Stimulated activated effector memory CD8-positive, alpha-beta T cell treated with anti-CD3 and anti-CD28 coated beads, Interleukin-12 subunit alpha, Interleukin-12 subunit beta, amount 100 ng/mL, for 72 hours (primary cell): ENCODE measurements at regions not wholly inside any gene's neighbourhood (a gene's known extent, or its start where the extent isn't known, plus 50 kb on each side); places are given as distances from the start of the nearest gene placed in this dataset.

Experiments
- ATAC-seq: fragments of 150-1000 bp; cut with Tn5 transposase; 2 replicates; pipeline ENCODE4 v1.10.0; 2021
- DNase-seq, 2 donors: peaks; one replicate each; pipeline ENCODE4 v3.0.0; 2021 to 2022; ENCODE audit warnings: low spot score in 2 of 2
- H3K27ac Mint-ChIP-seq: one replicate; pipeline ENCODE4 v1.8.0; 2022; ENCODE audit warnings: mild to moderate bottlenecking, mixed read lengths
- H3K36me3 Mint-ChIP-seq: one replicate; pipeline ENCODE4 v1.8.0; 2022; ENCODE audit warnings: mild to moderate bottlenecking, mixed read lengths
- H3K4me1 Mint-ChIP-seq: one replicate; pipeline ENCODE4 v1.8.0; 2022; ENCODE audit warnings: mixed read lengths
- H3K4me3 Mint-ChIP-seq: one replicate; pipeline ENCODE4 v1.8.0; 2022; ENCODE audit warnings: mild to moderate bottlenecking, mixed read lengths
- H3K9me3 Mint-ChIP-seq: one replicate; pipeline ENCODE4 v1.8.0; 2022; ENCODE audit warnings: mixed read lengths

GRCh38 chr16:35639233-35640205, 2180.1 kb downstream of the TP53TG3F start:
- DNase-seq, result no peak
- H3K27ac Mint-ChIP-seq, result no peak overlapping the region
- no peak overlapping the region for H3K4me3 Mint-ChIP-seq
- peaks cover 17% of the 10 kb centered on the region for H3K9me3 Mint-ChIP-seq
- no peak for ATAC-seq
- no peaks in the 10 kb centered on the region for H3K36me3 Mint-ChIP-seq
- H3K4me1 Mint-ChIP-seq, result no peaks in the 10 kb centered on the region

GRCh38 chr16:35642322-35642835, 2183.0 kb downstream of the TP53TG3F start:
- no peak for ATAC-seq
- no peak for DNase-seq
- Mint-ChIP-seq H3K4me1 (no peaks in the 10 kb centered on the region), H3K4me3 (no peak overlapping the region), H3K9me3 (peaks cover 12% of the 10 kb centered on the region), H3K36me3 (no peaks in the 10 kb centered on the region), H3K27ac (no peak overlapping the region)

- H3K36me3 Mint-ChIP-seq, result no peaks in the 10 kb centered on the region
- H3K27ac Mint-ChIP-seq, result no peak overlapping the region
- no peaks in the 10 kb centered on the region for H3K4me1 Mint-ChIP-seq
- peaks cover 3% of the 10 kb centered on the region for H3K9me3 Mint-ChIP-seq
- H3K4me3 Mint-ChIP-seq, result no peak overlapping the region
- DNase-seq (no peak), ATAC-seq (no peak)
Observed at GRCh38 chr16:35651841-35652240, 2192.4 kb downstream of the TP53TG3F start.

- H3K4me3 Mint-ChIP-seq, result no peak overlapping the region
- no peak overlapping the region for H3K27ac Mint-ChIP-seq
- no peak for DNase-seq
- no peaks in the 10 kb centered on the region for H3K4me1 Mint-ChIP-seq
- H3K9me3 Mint-ChIP-seq, result peaks cover 23% of the 10 kb centered on the region
- ATAC-seq, result no peak
- no peaks in the 10 kb centered on the region for H3K36me3 Mint-ChIP-seq
Observed at GRCh38 chr16:35664091-35664693, 2204.8 kb downstream of the TP53TG3F start.

DNA sequence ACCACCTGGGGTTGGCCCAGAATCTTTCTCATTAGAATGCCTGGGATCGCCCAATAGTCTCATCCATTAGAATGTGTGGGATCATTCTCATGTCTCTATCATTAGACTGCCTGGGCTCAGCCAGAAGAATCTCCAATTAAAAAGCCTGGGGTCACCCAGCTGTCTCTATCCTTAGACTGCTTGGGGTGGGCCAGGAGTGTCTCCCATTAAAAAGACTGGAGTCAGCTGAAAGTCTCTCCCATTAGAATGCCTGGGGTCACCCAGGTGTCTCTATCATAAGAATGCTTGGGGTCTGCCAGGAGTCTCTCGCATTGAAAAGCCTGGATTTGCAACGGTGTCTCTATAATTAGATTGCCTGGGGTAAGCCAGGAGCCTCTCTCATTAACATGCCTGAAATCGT, 2225.7 kb downstream of the TP53TG3F start:
- Mint-ChIP-seq H3K9me3 (peaks cover 29% of the 10 kb centered on the region), H3K36me3 (no peaks in the 10 kb centered on the region)

GRCh38 chr16:35686595-35686994, 2227.2 kb downstream of the TP53TG3F start:
- no peak for ATAC-seq
- H3K27ac Mint-ChIP-seq, result no peak overlapping the region

More for the DNA sequence above, 2225.7 kb downstream of the TP53TG3F start:
- no peak overlapping the region for H3K4me3 Mint-ChIP-seq
- no peak for DNase-seq
- H3K27ac Mint-ChIP-seq, result no peak overlapping the region
- no peak for ATAC-seq
- no peaks in the 10 kb centered on the region for H3K4me1 Mint-ChIP-seq

DNA sequence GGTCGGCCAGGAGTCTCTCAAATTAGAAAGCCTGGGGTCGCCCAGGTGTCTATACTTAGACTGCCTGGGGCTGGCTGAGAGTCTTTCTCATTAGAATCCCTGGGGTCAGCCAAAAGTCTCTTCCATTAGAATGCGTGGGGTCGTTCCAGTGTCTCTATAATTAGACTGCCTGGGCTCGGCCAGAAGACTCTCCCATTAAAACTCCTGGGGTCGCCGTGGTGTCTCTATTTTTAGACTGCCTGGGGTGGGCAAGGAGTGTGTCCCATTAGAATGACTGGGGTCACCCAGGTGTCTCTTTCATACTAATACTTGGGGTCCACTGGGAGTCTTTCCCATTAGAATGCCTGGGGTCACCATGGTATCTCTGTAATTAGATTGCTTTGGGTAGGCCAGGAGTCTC, 2227.7 kb downstream of the TP53TG3F start:
- no peaks in the 10 kb centered on the region for H3K36me3 Mint-ChIP-seq
- DNase-seq, result no peak
- H3K27ac Mint-ChIP-seq, result no peak overlapping the region
- H3K4me3 Mint-ChIP-seq, result no peak overlapping the region
- peaks cover 38% of the 10 kb centered on the region for H3K9me3 Mint-ChIP-seq
- H3K4me1 Mint-ChIP-seq, result no peaks in the 10 kb centered on the region
- no peak for ATAC-seq

More at GRCh38 chr16:35686595-35686994, 2227.2 kb downstream of the TP53TG3F start:
- no peaks in the 10 kb centered on the region for H3K36me3 Mint-ChIP-seq
- DNase-seq, result no peak
- H3K9me3 Mint-ChIP-seq, result peaks cover 37% of the 10 kb centered on the region
- no peaks in the 10 kb centered on the region for H3K4me1 Mint-ChIP-seq
- H3K4me3 Mint-ChIP-seq, result no peak overlapping the region

- H3K4me1 Mint-ChIP-seq, result no peaks in the 10 kb centered on the region
- H3K27ac Mint-ChIP-seq, result no peak overlapping the region
- H3K4me3 Mint-ChIP-seq, result no peak overlapping the region
- DNase-seq (no peak), ATAC-seq (no peak)
- H3K9me3 Mint-ChIP-seq, result peaks cover 42% of the 10 kb centered on the region
- no peaks in the 10 kb centered on the region for H3K36me3 Mint-ChIP-seq
Observed at GRCh38 chr16:35687781-35688180, 2228.4 kb downstream of the TP53TG3F start.

DNA sequence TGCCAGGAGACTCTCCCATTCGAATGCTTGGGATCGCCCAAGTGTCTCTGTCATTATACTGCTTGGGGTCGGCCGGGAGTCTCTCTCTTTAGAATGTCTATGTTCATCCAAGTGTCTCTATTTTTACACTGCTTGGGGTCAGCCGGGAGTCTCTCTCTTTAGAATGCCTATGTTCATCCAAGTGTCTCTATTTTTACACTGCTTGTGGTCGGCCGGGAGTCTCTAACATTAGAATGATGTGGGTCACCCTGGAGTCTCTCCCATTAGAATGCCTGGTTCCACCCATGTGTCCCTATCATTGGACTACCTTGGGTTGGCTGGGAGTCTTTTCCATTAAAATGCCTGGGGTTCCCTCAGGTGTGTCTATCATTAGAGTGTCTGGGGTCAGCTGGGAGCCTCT, 2230.4 kb downstream of the TP53TG3F start:
- DNase-seq (no peak), ATAC-seq (no peak)
- Mint-ChIP-seq H3K36me3 (no peaks in the 10 kb centered on the region), H3K27ac (no peak overlapping the region), H3K4me1 (no peaks in the 10 kb centered on the region), H3K4me3 (no peak overlapping the region), H3K9me3 (peaks cover 35% of the 10 kb centered on the region)

DNA sequence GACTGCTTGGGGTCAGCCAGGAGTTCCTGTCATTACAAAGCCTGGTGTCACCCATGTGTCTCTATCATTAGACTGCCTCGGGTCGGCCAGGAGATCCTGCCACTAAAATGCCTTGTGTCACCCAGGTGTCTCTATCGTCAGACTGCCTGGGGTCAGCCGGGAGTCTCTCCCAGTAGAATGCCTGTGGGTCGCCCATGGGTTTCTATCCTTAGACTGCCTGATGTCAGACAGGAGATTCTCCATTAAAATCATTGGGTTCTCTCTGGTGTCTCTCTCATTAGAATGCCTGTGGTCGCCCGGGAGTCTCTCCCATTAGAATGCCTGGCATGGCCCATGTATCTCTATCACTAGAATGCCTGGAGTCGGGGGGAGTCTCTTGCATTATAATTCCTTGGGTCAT, 2231.0 kb downstream of the TP53TG3F start:
- Mint-ChIP-seq H3K36me3 (no peaks in the 10 kb centered on the region), H3K4me1 (no peaks in the 10 kb centered on the region), H3K4me3 (no peak overlapping the region), H3K9me3 (peaks cover 34% of the 10 kb centered on the region), H3K27ac (no peak overlapping the region)
- ATAC-seq (no peak), DNase-seq (no peak)

DNA sequence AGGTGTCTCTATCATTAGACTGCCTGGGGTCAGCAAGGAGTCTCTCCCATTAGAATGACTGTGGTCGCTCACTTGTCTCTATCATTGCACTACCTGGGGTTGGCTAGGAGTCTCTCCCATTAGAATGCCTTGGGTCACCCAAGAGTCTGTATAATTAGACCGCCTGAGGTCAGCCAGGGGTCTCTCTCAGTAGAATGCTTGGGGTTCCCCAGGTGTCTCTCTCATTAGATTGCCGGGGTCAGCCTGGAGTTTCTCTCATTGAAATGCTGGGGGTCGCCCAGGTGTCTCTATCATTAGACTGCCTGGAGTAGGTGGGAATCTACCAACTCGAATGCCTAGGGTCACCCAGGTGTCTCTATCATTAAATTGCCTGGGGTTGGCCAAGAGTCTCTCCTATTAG, 2231.6 kb downstream of the TP53TG3F start:
- ATAC-seq, result no peak
- H3K9me3 Mint-ChIP-seq, result peaks cover 30% of the 10 kb centered on the region
- H3K4me3 Mint-ChIP-seq, result no peak overlapping the region
- no peaks in the 10 kb centered on the region for H3K4me1 Mint-ChIP-seq
- H3K36me3 Mint-ChIP-seq, result no peaks in the 10 kb centered on the region
- no peak overlapping the region for H3K27ac Mint-ChIP-seq
- no peak for DNase-seq

DNA sequence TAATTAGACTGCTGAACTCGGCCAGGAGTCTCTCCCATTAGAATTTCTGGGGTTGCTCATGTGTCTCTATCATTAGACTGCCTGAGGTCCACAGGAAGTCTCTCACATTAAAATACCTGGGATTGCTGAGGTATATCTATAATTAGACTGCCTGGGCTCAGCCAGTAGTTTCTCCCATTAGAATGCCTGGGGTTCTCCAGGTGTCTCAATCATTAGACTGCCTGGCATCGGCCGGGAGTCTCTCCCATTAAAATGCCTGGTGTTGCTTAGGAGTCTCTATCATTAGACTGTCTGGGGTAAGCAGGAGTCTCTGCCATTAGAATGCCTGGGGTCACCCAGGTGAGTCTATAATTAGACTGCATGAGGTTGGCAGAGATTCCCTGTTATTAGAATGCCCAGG, 2233.4 kb downstream of the TP53TG3F start:
- DNase-seq (no peak), ATAC-seq (no peak)
- no peak overlapping the region for H3K27ac Mint-ChIP-seq
- peaks cover 23% of the 10 kb centered on the region for H3K9me3 Mint-ChIP-seq
- no peaks in the 10 kb centered on the region for H3K4me1 Mint-ChIP-seq
- H3K4me3 Mint-ChIP-seq, result no peak overlapping the region
- H3K36me3 Mint-ChIP-seq, result no peaks in the 10 kb centered on the region

- H3K27ac Mint-ChIP-seq, result no peak overlapping the region
- ATAC-seq (no peak), DNase-seq (no peak)
- no peaks in the 10 kb centered on the region for H3K4me1 Mint-ChIP-seq
- H3K9me3 Mint-ChIP-seq, result no peaks in the 10 kb centered on the region
- H3K36me3 Mint-ChIP-seq, result no peaks in the 10 kb centered on the region
- no peak overlapping the region for H3K4me3 Mint-ChIP-seq
Observed at GRCh38 chr16:35706901-35707300, 2247.5 kb downstream of the TP53TG3F start.

DNA sequence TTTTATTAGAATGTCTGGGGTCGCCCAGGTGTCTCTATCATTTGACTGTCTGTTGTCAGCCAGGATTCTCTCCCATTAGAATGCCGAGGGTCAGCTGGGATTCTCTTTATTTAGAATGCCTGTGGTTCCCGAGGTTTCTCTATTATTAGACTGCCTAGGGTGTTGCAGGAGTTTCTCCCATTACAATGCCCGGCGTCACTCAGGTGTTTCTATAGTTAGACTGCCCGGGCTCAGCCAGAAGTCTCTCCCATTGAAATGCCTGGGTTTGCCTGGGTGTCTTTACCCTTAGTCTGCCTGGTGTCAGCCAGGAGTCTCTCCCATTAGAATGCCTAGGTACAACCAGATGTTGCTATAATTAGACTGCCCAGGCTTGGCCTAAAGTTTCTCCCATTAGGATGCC, 2252.0 kb downstream of the TP53TG3F start:
- ATAC-seq, result no peak
- Mint-ChIP-seq H3K36me3 (no peaks in the 10 kb centered on the region), H3K9me3 (peaks cover 7% of the 10 kb centered on the region), H3K4me1 (no peaks in the 10 kb centered on the region), H3K4me3 (no peak overlapping the region), H3K27ac (no peak overlapping the region)
- DNase-seq, result no peak

DNA sequence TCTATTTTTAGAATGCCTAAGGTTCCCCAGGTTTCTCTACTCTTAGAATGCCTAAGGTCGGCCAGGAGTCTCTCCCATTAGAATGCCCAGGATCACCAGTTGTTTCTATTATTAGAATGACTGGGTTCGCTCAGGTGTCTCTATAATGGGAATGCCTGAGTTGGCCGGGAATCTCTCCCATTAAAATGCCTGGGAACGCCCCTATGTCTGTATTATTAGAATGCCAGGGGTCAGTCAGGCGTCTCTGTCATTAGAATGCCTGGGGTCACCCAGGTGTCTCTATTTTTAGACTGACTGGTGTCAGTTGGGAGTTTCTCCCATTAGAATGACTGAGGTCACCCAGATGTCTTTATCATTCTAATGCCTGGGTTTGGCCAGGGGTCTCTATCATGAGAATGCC, 2252.5 kb downstream of the TP53TG3F start:
- Mint-ChIP-seq H3K9me3 (peaks cover 11% of the 10 kb centered on the region), H3K36me3 (no peaks in the 10 kb centered on the region), H3K4me3 (no peak overlapping the region), H3K27ac (no peak overlapping the region), H3K4me1 (no peaks in the 10 kb centered on the region)
- DNase-seq, result no peak
- no peak for ATAC-seq
